ENCODE measurements at regions not wholly inside any gene's neighbourhood (a gene's known extent, or its start where the extent isn't known, plus 50 kb on each side); places are given as distances from the start of the nearest gene placed in this dataset.

DNA sequence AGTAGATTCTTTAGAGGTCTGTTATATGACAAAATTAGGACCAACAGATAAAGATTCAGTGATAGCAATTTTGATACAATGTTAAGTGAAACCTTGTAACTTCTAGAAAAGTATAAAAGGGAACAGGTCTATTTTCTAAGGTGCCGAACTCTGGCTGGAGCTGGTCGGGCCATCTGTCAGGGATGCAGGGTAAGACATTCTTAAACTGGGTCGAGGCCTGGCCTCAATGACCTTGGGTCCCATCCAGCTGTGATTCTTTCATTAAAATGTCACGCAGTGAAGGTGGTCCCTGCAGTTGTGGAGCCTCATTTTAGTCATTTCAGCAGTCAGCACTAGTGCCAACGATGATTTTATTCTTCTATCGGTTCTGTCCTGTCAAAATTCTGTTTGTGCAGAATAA lies 271.9 kb upstream of the SPRY2 start:
- TF ChIP-seq, protein P1, sequence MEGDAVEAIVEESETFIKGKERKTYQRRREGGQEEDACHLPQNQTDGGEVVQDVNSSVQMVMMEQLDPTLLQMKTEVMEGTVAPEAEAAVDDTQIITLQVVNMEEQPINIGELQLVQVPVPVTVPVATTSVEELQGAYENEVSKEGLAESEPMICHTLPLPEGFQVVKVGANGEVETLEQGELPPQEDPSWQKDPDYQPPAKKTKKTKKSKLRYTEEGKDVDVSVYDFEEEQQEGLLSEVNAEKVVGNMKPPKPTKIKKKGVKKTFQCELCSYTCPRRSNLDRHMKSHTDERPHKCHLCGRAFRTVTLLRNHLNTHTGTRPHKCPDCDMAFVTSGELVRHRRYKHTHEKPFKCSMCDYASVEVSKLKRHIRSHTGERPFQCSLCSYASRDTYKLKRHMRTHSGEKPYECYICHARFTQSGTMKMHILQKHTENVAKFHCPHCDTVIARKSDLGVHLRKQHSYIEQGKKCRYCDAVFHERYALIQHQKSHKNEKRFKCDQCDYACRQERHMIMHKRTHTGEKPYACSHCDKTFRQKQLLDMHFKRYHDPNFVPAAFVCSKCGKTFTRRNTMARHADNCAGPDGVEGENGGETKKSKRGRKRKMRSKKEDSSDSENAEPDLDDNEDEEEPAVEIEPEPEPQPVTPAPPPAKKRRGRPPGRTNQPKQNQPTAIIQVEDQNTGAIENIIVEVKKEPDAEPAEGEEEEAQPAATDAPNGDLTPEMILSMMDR (IDR thresholded peaks at IDR 0.05) = no peak
- no peak for TF ChIP-seq POLR2A (IDR thresholded peaks at IDR 0.05)
